SW 1271 (cell line): ENCODE measurements at regions not wholly inside any gene's neighbourhood (a gene's known extent, or its start where the extent isn't known, plus 50 kb on each side); places are given as distances from the start of the nearest gene placed in this dataset.

Experiments
- DNase-seq, 2 experiments: peaks; one replicate each; lab custom pipeline; 2025; lab: John Stamatoyannopoulos, UW

DNA sequence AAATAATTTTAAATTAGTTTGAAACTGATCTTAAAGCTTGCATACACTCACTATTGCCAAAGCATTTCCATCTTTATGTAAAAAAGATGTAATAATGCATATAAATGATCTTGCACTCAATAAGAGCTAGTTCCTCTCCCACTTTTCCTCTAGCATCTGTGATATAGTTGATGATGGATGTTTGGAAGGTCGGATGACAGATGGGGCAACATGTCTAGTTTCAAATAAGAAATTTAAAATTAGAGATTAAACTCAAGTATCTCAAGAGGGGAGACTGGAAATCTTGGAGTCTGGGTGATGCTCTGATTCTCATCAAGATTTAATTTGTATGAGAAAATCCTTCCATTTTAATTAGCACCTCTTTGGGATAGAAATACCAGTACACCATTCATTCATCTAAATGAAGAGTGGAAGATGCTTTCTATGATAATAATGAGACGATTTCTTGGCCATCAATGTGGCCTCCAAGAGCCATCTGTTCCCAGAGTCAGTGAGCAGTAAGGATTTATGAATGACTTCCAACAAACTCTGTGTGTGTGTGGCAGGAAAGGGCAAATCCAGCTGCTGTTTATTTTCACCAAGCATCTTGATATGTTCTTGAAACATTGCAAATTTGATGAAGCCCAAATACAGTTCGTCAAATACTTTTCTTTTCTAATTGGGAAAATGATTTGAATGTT, 616.3 kb upstream of the CDH8 start:
- no peak for DNase-seq

DNA sequence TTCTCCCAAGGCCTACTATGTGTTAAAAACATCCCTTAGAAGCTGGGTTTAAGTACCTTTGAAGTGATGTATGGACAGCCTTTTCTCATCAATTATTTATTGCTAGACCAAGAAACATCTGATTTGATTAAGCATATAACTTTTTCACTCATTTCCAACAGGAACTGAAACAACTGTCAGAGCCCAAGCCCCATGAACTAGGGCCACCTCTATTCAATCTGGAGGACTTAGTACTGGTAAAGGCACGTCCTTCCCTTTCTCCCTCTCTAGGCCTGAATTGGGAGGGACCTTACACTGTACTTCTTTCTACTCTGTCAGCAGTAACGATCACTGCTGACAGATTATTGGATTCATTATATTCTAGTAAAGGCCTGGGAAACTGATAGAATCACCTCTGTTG, 612.0 kb upstream of the CDH8 start:
- DNase-seq: no peak

DNA sequence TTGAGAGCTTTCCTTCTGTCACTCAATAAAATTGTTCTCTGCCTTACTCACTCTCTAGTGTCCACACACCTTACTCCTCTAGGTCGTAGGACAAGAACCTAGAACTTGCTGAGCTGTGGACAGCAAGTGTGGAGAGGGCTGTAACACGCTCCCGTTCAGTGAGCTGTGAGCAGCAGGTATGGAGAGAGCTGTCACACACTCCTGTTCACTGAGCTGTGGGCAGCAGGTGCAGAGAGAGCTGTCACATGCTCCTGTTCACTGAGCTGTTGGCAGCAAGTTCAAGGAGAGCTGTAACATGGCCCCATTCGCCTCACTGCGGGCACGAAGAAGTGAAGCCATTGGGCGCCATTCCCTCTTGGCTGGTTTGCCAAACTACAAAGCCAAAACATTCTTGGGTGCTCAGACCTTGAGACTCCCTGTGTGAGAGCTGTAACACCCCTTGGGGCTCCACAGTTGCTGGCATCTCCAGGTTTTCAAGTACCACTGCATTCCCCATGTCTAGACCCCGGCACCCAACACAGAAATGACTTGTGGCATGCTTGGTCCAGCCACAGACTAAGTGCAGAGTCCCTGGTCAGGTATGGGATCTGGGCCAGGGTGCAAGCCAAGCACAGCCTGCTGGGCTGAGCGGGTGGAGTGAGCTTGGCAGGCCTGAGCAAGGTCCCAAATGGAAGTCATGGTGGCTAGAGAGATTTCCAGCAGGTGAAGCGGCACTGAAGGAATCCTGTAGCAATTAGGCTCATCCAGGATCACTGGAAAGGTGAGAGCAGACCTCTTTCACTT, 608.0 kb upstream of the CDH8 start:
- no peak for DNase-seq

DNA sequence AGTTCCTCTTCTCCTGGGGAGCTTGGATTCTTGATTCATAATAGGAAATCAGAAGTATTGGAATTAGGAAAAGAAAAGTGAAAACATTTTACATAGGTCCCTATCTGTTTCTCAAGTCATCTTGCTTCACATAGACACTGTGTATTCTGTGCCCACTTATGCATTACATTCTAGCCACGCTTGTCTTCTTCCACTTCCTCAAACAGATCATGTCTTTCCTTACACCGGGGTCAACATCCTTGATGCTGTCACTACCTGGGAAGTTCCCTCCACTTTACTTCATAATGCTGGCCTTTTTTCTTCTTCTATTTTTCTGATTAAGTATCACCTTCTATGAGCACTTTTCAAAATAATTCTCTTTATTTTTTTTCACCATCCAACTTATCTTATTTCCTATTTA, 606.4 kb upstream of the CDH8 start:
- no peak for DNase-seq

DNA sequence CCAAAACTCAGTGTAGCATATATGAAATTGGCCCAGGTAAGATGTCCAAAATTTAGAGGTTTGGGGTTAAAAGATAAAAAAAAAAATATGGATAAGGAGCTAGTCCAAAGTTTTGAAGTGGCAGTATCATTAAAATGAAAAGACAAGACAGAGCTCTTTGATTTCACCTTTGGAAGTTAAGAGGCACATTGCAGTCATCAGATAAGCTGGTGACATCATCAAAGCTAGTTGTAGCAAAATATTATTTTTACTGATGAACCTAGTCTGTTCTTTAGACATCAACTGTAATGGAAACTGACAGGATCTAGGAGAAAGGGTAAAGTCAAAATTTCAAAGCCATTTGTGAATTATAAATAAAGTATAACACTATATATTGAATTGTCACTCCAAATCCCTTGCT, 603.7 kb upstream of the CDH8 start:
- DNase-seq: no peak

DNA sequence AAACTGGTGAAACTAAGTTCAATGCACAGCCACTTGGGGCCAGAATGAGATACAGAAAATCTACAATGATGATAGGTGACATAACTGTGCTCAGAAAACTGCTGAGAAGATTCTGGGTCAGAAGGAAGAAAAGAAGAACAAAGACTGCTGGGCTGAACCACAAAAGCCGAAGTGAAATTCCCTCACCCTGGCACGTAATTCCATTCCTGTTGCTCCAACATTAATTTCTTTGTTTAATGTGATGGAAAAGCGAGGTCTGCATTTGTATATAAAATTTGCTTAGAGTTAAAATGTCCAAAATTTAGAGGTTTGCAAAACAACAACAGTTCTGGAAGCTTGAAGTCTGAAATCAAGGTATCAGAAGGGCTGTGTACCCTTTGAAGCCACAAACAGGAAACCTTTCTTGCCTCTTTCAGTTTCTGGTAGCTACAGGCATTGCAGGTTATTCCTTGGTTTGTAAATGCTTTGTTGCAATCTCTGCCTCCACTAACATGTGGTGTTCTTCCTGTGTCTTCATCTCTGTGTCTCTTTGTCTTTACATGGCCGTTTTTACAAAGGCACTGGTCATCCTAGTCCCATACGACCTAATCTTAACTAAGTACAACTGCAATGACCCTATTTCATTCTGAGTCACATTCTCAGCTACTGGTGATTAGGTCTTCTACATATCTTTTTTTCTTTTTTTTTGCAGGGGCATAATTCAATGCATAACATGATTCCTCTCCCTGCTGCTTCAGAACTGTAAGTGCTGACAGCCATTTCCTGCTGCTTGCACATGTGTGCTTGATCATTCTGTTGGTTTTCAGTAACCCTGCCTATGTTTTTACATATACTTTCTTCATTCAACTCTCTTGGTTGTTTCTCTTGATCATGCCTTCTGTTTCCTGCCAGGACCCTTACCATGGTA, 603.0 kb upstream of the CDH8 start:
- no peak for DNase-seq

DNA sequence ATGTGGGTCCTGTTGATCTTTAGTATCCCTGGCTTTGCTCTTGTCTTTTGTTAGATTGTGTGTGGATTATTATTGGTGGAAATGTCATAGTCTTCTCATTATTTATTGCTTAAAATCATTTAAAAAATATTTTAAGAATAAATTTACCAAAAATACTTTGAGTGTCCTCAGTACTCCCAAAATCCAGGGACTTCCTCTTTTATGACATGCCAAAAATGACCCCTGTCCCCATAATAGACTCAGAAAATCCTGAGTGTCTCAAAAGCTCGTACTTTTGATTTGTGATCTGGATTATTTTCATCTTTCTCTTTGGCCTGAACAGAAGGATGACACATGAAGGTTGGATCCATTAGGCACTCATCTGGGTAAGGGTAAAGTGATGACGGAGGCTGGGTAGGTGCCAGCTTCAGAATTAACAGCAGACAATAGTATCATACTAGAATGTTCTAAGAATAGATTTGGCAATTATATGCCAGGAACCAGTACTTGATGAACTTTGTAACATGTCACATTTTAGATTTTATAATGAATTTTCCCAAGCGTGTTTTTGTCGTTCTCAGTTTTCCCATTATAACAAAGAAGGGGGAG, 602.2 kb upstream of the CDH8 start:
- no peak for DNase-seq

DNA sequence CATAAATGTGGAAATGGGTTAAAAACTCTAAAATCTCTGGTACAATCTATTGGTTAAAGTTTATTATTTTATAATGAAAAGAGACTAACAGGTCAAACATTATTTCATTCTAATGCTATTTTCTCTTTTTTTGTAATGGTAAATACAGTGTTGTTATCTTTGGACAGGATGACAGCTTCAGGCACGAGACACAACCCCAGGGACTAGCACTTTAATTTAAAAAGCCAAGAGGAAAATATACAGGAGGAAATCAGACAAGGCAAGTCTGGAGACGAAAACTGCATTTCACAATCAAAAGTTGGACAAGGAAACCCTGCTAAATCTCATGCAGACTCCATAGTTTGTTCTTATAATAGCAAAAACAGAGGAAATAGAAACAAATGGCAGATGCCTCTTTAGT, 589.1 kb upstream of the CDH8 start:
- no peak for DNase-seq

DNA sequence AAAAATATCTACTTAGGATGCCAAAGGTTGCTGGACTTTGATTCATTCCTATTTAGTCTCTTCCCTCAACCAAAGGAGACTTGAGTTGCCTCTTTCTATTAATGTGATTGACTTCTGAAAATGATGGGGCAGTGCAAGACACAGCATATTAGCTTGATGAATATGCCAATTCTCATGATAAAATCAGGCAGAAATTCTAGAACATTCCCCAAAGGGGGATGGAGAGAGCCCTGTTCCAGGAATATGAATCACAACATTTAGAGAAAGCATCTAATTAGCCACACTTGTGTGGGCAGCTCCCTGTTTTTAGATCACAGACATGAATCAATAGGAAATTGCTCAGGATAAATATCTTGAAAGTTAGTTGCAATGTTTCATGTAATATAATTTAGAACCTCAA, 584.0 kb upstream of the CDH8 start:
- DNase-seq: no peak

DNA sequence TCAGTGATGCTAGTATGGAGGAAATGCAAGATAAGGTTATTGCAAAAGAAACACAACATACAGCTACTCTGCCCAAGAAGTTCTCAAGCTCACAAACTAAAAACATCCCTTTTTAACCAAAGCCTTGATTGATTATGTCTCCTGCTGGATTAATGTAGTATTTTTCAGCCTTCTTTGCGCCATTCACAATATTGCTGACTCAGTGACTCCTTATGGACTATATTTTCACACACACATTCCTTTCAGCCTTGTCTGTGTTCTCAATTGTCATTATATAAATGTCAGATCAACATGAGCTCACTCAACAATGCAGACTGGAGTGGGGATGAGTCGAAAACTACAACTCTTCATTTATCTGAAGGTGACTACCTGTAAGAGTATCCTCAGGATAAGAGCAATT, 579.3 kb upstream of the CDH8 start:
- DNase-seq: no peak

DNA sequence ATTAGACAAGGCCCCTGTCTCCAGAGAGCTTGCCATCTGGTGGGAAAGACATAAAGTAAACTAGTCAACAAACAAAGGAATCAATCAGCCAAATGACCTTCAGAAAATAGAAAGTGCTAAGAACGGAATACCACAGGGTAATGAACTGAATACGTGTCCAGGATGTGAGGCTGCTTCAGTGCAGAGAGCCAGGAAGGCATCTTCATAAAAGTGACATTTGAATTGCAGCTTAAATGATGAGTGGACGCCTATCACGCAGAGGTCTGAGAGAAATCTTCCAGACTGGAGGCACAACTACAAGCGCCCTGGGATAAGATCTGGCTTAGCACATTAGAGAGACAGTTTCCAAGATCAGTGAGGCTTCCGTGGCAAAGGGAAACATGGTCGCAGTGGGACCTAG, 574.1 kb upstream of the CDH8 start:
- DNase-seq: no peak

DNA sequence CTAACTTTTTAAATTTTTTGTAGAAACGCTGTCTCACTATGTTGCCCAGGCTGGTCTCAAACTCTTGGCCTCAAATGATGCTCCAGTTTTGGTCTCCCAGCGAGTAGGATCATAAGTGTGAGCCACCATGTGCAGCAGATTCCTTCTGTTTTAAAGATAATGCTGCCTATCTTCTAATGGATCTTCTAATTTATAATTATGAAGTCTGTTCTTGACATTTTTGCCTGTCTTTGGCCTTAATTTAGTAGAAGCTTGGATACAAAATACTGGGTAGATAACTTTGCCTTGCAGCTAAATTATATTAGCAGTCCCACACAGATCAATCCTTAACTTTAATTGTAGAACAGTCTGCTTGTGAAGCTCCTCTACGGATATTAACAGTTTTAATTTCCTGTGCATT, 566.6 kb upstream of the CDH8 start:
- DNase-seq: no peak

DNA sequence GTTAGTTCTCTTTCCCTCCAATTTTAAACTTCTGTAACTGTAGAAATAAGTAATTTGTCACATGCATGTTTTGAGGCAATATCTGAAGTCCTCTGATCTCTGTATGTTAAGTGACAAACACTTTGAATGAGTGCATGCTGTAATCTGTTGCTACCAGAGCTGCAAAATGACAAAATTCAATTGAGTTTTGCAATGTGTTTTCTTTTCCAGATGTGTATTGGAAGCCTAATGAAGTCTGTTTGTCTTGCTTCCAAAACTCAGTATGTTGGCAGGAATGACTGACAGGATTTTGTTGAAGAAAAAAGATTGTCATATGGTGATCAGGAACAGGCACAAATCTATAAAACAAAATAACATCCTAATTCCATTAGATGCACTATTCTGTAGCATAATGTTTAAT, 561.6 kb upstream of the CDH8 start:
- DNase-seq: no peak

DNA sequence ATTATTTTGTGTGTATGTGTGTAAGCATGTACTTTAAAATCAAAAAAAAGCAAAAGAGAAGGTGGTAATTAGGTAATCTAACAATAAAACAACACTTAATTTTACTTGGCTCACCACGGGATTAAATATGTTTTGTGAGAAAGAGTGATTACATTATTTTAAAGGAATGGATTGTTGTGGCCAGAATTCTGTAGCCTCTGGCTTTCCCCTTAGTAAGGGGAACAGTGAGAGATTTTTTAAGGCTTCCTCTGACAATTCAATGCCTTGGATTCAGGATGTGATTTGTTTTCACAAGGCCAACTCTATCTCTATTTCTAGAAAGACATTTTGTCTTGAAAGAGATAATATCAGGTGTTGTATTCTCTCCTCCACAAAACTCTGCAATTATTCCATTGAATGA, 560.3 kb upstream of the CDH8 start:
- DNase-seq: no peak

DNA sequence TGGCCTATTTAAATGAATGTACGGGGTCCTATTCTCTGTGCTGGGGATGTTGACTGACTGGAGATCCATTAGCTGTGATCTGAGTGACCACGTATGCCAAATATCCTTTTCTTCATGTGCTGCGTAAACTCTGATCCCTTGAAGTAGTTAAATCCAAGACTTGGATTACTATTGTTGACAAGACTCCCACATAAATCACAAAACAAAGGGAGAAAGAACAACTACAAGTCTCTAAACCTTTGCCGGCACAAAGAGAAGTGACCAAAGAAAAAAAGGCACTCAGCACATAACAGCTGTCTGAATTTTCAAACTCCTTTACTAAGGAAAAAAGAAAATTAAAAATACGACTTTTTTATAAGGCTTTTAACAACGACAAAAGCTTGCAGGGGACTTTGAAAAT, 559.9 kb upstream of the CDH8 start:
- no peak for DNase-seq

DNA sequence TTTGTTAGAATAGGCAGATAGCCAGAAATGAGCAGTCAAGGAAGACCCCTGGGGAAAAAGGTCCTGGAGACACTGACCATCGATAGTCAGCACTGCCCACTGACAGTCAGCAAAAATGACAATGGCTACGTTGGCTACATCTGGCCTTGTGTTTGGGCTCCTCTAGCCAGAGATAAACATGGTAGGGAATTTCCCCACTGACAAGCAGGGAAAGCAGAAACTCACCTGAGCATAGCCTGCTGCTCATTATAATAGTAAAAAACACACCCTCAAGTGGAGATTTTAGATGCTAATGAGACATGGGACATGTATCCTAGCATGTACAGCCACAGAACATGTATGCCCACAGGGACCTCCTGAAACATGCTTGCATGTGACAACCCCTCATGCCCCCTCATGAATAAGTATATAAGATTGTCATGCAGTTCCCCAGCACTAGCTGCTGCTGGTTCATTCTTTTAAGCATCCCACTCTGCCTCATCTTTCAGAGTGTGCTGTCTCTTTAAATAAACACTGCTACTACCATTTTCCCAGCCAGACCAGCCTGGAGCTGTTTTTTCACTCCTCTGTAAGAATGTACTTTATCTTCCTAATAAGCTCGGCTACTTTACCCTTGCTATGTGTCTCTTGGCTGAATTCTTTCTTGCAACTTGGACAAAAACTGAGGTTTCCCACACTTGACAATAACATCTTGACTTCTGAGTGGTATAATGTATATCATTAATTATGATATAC, 550.1 kb upstream of the CDH8 start:
- DNase-seq: no peak

DNA sequence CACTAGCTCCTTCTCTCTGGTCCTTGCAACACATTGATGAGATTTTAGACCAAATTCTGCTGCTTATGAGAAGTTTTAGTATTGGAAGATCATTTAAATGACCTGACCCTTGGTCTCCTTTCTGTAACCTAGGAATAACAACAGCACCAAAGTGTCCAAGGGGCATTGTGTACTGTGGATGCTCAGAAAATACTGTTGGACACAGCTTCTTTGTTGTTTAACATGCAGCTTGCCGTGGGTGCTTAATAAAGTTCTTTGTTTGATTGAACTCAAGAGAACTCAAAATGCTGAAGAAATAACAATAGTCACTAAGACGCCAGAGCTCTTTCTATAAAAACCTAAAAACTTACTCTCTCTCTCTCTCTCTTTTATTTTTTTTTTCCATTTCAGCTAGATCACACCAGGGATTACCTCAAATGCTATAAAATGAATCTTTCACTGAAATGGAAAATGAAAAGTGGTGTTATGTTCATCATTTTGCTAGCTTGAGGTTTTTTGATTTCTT, 548.9 kb upstream of the CDH8 start:
- no peak for DNase-seq

DNA sequence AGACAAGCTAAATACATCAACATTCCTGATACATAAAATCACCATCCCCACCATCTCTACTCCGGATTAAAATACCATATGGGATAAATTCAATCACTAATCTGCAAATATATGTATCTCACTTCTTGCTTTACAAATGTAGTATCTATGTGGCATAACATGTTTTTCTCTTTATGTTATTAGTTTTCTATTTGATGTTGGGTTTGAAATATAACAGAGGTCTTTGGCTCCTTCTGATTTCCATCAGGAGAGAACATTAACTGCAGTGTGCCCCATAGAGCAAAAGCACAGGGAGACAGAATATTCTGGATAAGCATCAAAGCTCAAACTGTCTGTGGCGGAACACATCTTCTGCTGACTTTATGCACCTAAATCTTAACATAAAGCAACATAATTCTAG, 547.2 kb upstream of the CDH8 start:
- DNase-seq: no peak

DNA sequence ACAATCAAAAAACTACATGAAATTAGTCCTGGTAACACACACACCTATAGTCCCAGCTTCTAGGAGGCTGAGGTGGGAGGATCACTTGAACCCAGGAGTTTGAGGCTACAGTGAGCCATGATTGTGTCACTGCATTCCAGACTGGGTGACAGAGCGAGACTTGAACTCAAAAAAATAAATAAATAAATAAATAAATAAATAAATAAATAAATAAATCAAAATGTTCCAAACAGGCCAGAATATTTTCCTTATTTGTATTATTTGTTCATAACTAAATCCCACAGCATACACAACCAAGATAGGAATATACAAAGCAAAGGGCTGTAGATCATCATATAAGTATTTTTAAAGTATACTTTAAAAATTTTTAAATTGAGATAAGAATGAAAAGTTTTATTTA, 537.2 kb upstream of the CDH8 start:
- no peak for DNase-seq

DNA sequence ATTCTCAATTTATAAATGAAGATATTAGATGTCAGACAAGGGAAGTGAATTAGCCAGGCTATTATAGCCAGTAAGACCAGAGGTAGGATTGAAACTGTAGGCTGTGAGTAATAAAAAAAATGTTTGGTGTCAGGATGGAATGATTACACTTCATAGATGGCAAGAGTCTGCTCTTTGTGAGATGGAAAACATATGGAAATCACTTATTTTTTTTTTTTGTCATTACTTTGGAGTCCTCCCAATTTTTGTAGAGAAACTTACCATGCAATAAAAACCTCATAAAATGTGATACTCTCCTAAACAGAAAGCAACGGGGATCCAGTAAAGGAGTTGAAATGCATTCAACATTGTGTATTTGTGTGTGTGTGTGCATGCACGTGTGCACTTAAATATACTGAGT, 532.7 kb upstream of the CDH8 start:
- no peak for DNase-seq

DNA sequence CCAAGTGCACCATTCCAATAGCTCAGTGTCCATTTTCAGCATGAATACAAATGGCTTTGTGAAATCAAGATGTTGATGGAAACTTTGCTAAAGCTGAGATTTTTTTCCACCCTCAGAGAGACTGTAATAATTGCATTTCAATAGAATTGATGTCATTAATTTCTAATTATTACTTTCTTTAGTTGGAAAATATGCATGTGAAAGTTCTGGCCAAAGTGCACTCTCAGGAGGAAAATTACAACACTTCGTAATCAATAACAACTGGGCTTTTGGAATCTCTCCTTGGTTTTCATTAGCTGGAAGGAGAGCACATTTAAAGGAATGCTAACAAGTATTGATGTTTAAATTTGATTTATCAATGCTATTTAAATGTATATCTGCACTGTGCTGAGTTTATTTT, 529.5 kb upstream of the CDH8 start:
- DNase-seq: no peak

DNA sequence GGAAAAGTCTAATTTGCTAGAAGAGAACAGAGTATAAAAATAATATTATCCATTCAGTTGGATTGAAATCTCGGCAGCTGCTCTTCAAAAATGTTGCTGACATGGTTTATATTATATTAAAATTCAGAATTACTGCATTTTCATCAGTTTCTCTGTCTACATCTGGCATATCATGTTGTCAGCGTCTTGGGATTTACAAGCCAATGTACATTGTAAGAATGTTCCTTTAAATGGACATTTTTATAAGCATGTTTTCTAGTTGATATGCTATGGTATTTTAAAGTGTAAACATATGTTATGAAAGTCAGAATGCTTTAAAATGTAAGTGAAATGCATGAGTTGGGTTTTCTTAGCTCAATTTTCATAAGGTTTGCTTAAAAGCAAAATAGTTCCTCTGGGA, 528.1 kb upstream of the CDH8 start:
- no peak for DNase-seq
